ENCODE measurements at regions not wholly inside any gene's neighbourhood (a gene's known extent, or its start where the extent isn't known, plus 50 kb on each side); places are given as distances from the start of the nearest gene placed in this dataset.

- TF ChIP-seq CTCF (IDR thresholded peaks at IDR 0.05; ENCODE audit: extremely low read depth in 1 of 2, insufficient read depth in 1 of 2, low read depth in 1 of 2, low read length in 2 of 2) (no peak), POLR2A (IDR thresholded peaks at IDR 0.05; ENCODE audit: low read depth, low read length) (no peak), POLR2AphosphoS5 (IDR thresholded peaks at IDR 0.05; ENCODE audit: insufficient read depth, low read depth, low read length) (no peak), JUN (IDR thresholded peaks at IDR 0.05; ENCODE audit: borderline replicate concordance, insufficient read depth, insufficient read length, low read depth) (no peak), MYC (IDR thresholded peaks at IDR 0.05; ENCODE audit: low read depth, low read length) (no peak)
- TF ChIP-seq, protein P1, sequence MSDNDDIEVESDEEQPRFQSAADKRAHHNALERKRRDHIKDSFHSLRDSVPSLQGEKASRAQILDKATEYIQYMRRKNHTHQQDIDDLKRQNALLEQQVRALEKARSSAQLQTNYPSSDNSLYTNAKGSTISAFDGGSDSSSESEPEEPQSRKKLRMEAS (IDR thresholded peaks at IDR 0.05; ENCODE audit: insufficient read depth, insufficient read length), result no peak
These were observed 336.3 kb downstream of the IRX1 start for GRCh38 chr5:3931976-3932375.
